HCT116 (cell line): ENCODE measurements at regions not wholly inside any gene's neighbourhood (a gene's known extent, or its start where the extent isn't known, plus 50 kb on each side); places are given as distances from the start of the nearest gene placed in this dataset.

ENCODE experiments used
- ATAC-seq: fragments of 200-7000 bp; cut with Tn5 transposase; 2 replicates; pipeline ENCODE4 v1.9.1; 2020; ENCODE audit warnings: mild to moderate bottlenecking, moderate library complexity
- BruUV-seq: library from RNA; stranded (reverse); fragments of 400-500 nt; replicated peaks from 2 replicates; lab custom pipeline; 2021; lab: Mats Ljungman, UMichigan
- CTCF ChIA-PET: fragments of 300-600 bp; sonication (Branson Sonifier 250); formaldehyde crosslinking; loops from one replicate; lab custom pipeline; 2021; ENCODE audit warnings: antibody characterized with exemption; lab: Charles Lee
- POLR2A ChIA-PET: fragments of 300-600, 350-600 bp; sonication (Branson Sonifier 250); formaldehyde crosslinking; loops from one replicate; lab custom pipeline; 2021; ENCODE audit warnings: antibody characterized with exemption; lab: Charles Lee
- RAD21 ChIA-PET, 2 experiments: fragments of 300-600 bp; sonication (Branson Sonifier 250); formaldehyde crosslinking; loops; one replicate each; lab custom pipeline; 2023; ENCODE audit warnings: low total read pairs in 2 of 2; ENCODE audit not compliant: uncharacterized antibody in 2 of 2, unreplicated experiment in 2 of 2, low non-redundant PET in 1 of 2; lab: Charles Lee
- DNase-seq: peaks from one replicate; pipeline ENCODE4 v3.0.0-alpha.2; 2010; ENCODE audit warnings: low read depth, low spot score
- H2AFZ ChIP-seq: fragments of 200-600 bp; shearing (Covaris generic), sonication (generic); 2 replicates; pipeline ENCODE4 v1.6.1; 2017; ENCODE audit warnings: low read depth, mixed run types, mixed read lengths, antibody characterized with exemption, low read length; ENCODE audit not compliant: poor library complexity, severe bottlenecking
- H3K27ac ChIP-seq: 2 replicates; pipeline ENCODE4 v1.5.1; 2012; ENCODE audit warnings: low read depth, low read length
- H3K27me3 ChIP-seq: fragments of 200-600 bp; sonication (generic); 2 replicates; pipeline ENCODE4 v1.6.1; 2016; ENCODE audit warnings: mixed run types, low read length, mixed read lengths; ENCODE audit not compliant: insufficient read depth
- H3K36me3 ChIP-seq, 2 experiments: fragments of 200-500 bp in 1 of 2; fragments of 200-600 bp in 1 of 2; sonication (Bioruptor generic) in 1 of 2; sonication (generic) in 1 of 2; 2 replicates each; pipeline versions ENCODE4 v1.5.1 to v1.6.1; 2014 to 2016; ENCODE audit warnings: low read length in 2 of 2, inconsistent platforms in 1 of 2, mixed read lengths in 1 of 2, mixed run types in 1 of 2; ENCODE audit not compliant: insufficient read depth in 2 of 2, control insufficient read depth in 1 of 2
- H3K4me1 ChIP-seq, 2 experiments: fragments of 200-600 bp in 1 of 2; sonication (generic) in 1 of 2; 2 replicates each; pipeline versions ENCODE4 v1.5.1 to v1.6.1; 2012 to 2017; ENCODE audit warnings: low read length in 2 of 2, inconsistent platforms in 1 of 2, mild to moderate bottlenecking in 1 of 2, mixed read lengths in 1 of 2, mixed run types in 1 of 2, moderate library complexity in 1 of 2; ENCODE audit not compliant: insufficient read depth in 2 of 2, control insufficient read depth in 1 of 2
- H3K4me2 ChIP-seq: fragments of 200-600 bp; sonication (generic); 2 replicates; pipeline ENCODE4 v1.6.1; 2017; ENCODE audit warnings: mixed run types, low read length, mixed read lengths
- H3K4me3 ChIP-seq, 2 experiments: fragments of 200-600 bp in 1 of 2; sonication (generic) in 1 of 2; replicated peaks in 1 of 2; 2 replicates each; pipeline ENCODE4 v1.5.1; 2011 to 2016; ENCODE audit warnings: low read length in 2 of 2, control low read depth in 1 of 2, low read depth in 1 of 2, mild to moderate bottlenecking in 1 of 2, mixed read lengths in 1 of 2, mixed run types in 1 of 2
- H3K79me2 ChIP-seq: fragments of 200-600 bp; sonication (generic); 2 replicates; pipeline ENCODE4 v1.6.1; 2017; ENCODE audit warnings: mild to moderate bottlenecking, mixed run types, low read length, moderate library complexity, mixed read lengths; ENCODE audit not compliant: insufficient read depth
- H3K9ac ChIP-seq: fragments of 200-600 bp; sonication (generic); 2 replicates; pipeline ENCODE4 v1.6.1; 2016; ENCODE audit warnings: low read length, mixed read lengths
- H3K9me2 ChIP-seq: fragments of 200-600 bp; sonication (generic), shearing (Covaris generic); 2 replicates; pipeline ENCODE4 v1.6.1; 2017; ENCODE audit warnings: mixed run types, mild to moderate bottlenecking, moderate library complexity; ENCODE audit not compliant: insufficient read depth
- H3K9me3 ChIP-seq, 2 experiments: fragments of 200-500 bp in 1 of 2; fragments of 200-600 bp in 1 of 2; sonication (Bioruptor generic) in 1 of 2; sonication (generic) in 1 of 2; 2 replicates each; pipeline ENCODE4 v1.6.1; 2014 to 2017; ENCODE audit warnings: low read length in 2 of 2, mixed read lengths in 2 of 2, inconsistent platforms in 1 of 2, low read depth in 1 of 2, mild to moderate bottlenecking in 1 of 2, mixed run types in 1 of 2, moderate library complexity in 1 of 2; ENCODE audit not compliant: control insufficient read depth in 1 of 2, insufficient read depth in 1 of 2
- H4K20me1 ChIP-seq: fragments of 200-600 bp; sonication (generic), shearing (Covaris generic); 2 replicates; pipeline ENCODE4 v1.6.1; 2017; ENCODE audit warnings: mixed run types, mild to moderate bottlenecking, moderate library complexity; ENCODE audit not compliant: insufficient read depth
- ATF3 ChIP-seq: IDR thresholded peaks from 2 replicates; pipeline ENCODE4 v1.6.1; 2012
- CBX3 ChIP-seq: IDR thresholded peaks from 2 replicates; pipeline ENCODE4 v1.6.1; 2012; ENCODE audit warnings: low read depth
- CEBPB ChIP-seq: IDR thresholded peaks from 2 replicates; pipeline ENCODE4 v1.6.1; 2012; ENCODE audit warnings: low read depth
- ELF1 ChIP-seq: IDR thresholded peaks from 2 replicates; pipeline ENCODE4 v1.6.1; 2012; ENCODE audit warnings: low read depth, borderline replicate concordance
- EZH2 ChIP-seq: fragments of 200-600 bp; sonication (generic); IDR thresholded peaks from 2 replicates; pipeline ENCODE4 v1.6.1; 2017; ENCODE audit warnings: antibody characterized with exemption, mixed run types
- EZH2phosphoT487 ChIP-seq: fragments of 200-600 bp; IDR thresholded peaks from 2 replicates; pipeline ENCODE4 v1.6.1; 2018; ENCODE audit warnings: antibody characterized with exemption, borderline replicate concordance
- JUND ChIP-seq: IDR thresholded peaks from 2 replicates; pipeline ENCODE4 v1.6.1; 2012
- MAX ChIP-seq: IDR thresholded peaks from 2 replicates; pipeline ENCODE4 v1.6.1; 2012
- POLR2A ChIP-seq: IDR thresholded peaks from 2 replicates; pipeline ENCODE4 v1.7.0; 2011; ENCODE audit warnings: borderline replicate concordance; ENCODE audit not compliant: insufficient read depth, insufficient read length; ENCODE audit errors: extremely low read depth
- REST ChIP-seq: IDR thresholded peaks from 2 replicates; pipeline ENCODE4 v1.6.1; 2012; ENCODE audit warnings: low read depth
- ZBTB33 ChIP-seq: IDR thresholded peaks from 2 replicates; pipeline ENCODE4 v1.6.1; 2011; ENCODE audit warnings: mild to moderate bottlenecking, low read length, moderate library complexity; ENCODE audit not compliant: insufficient replicate concordance; ENCODE audit errors: extremely low read depth
- ZFX ChIP-seq: fragments of 450-650 bp; IDR thresholded peaks from 2 replicates; pipeline ENCODE4 v1.6.1; 2017
- ZNF274 ChIP-seq: fragments of 200-500 bp; sonication (Bioruptor generic); IDR thresholded peaks from 2 replicates; pipeline ENCODE4 v1.6.1; 2014; ENCODE audit warnings: mild to moderate bottlenecking, low read depth, low read length, inconsistent platforms
- intact Hi-C: fragments of 100-400 bp; cut with micrococcal nuclease; formaldehyde crosslinking; loops from 2 replicates; pipeline ENCODE4 v1.10.0; 2022

- Histone ChIP-seq H3K36me3 (no peaks in the 10 kb centered on the region), H4K20me1 (no peaks in the 10 kb centered on the region), H3K4me1 (no peaks in the 10 kb centered on the region), H3K27me3 (no peaks in the 10 kb centered on the region), H3K9ac (no peak overlapping the region), H3K4me3 (no peak overlapping the region), H3K4me2 (no peak overlapping the region), H3K27ac (no peak overlapping the region), H2AFZ (no peak overlapping the region), H3K9me3 (peaks cover 4 to 16% of the 10 kb centered on the region in 2 experiments; a peak in 2 of 4 replicates), H3K79me2 (no peaks in the 10 kb centered on the region), H3K9me2 (no peaks in the 10 kb centered on the region)
- ChIA-PET RAD21 (no interaction called here), POLR2A (no interaction called here), CTCF (no interaction called here)
- no TSS peak for BruUV-seq
- TF ChIP-seq JUND (no peak), ELF1 (no peak), REST (no peak)
- intact Hi-C loops: no loop called here
- DNase-seq (no peak), ATAC-seq (no peak)
These were observed 350.7 kb upstream of the SEL1L start for GRCh38 chr14:81884382-81884781.

- no peaks in the 10 kb centered on the region for H3K9me2 ChIP-seq
- ATAC-seq (no peak), DNase-seq (no peak)
- H3K4me2 ChIP-seq: no peak overlapping the region
- intact Hi-C loops: no loop called here
- CTCF ChIA-PET: no interaction called here
- no peaks in the 10 kb centered on the region for H3K36me3 ChIP-seq
- RAD21 ChIA-PET: no interaction called here
- no peak overlapping the region for H3K27ac ChIP-seq
- peaks cover 0 to 13% of the 10 kb centered on the region in 2 experiments; a peak in 2 of 4 replicates for H3K9me3 ChIP-seq
- H3K4me1 ChIP-seq: no peaks in the 10 kb centered on the region
- H3K27me3 ChIP-seq: no peaks in the 10 kb centered on the region
- H2AFZ ChIP-seq: no peak overlapping the region
- H3K9ac ChIP-seq: no peak overlapping the region
- no peak overlapping the region for H3K4me3 ChIP-seq
- POLR2A ChIA-PET: no interaction called here
- no peaks in the 10 kb centered on the region for H3K79me2 ChIP-seq
- no TSS peak for BruUV-seq
- H4K20me1 ChIP-seq: no peaks in the 10 kb centered on the region
- TF ChIP-seq ZNF274 (no peak), ELF1 (no peak), EZH2 (no peak), ZBTB33 (no peak), POLR2A (no peak), CEBPB (no peak), CBX3 (no peak), MAX (no peak), EZH2phosphoT487 (no peak), ZFX (no peak), ATF3 (no peak)
These were observed 352.9 kb upstream of the SEL1L start for GRCh38 chr14:81886588-81886987.
